Right cardiac atrium (tissue), 5 donors: ENCODE measurements at regions not wholly inside any gene's neighbourhood (a gene's known extent, or its start where the extent isn't known, plus 50 kb on each side); places are given as distances from the start of the nearest gene placed in this dataset.

Experiments
- ATAC-seq, 2 donors: fragments of 200-7000 bp; cut with Tn5 transposase; one replicate each; pipeline versions ENCODE4 v1.8.0 to v1.9.1; 2020; ENCODE audit warnings: moderate library complexity in 2 of 2, mild to moderate bottlenecking in 1 of 2
- DNase-seq, 3 donors: peaks; one replicate each; pipeline ENCODE4 v3.0.0-alpha.2; 2020
- H3K27ac ChIP-seq: one replicate; pipeline ENCODE4 v1.5.1; 2013; ENCODE audit warnings: mild to moderate bottlenecking, low read length, control low read depth, moderate library complexity
- H3K27me3 ChIP-seq: one replicate; pipeline ENCODE4 v1.6.1; 2013; ENCODE audit not compliant: control insufficient read depth, insufficient read depth
- H3K4me1 ChIP-seq: one replicate; pipeline ENCODE4 v1.6.1; 2013; ENCODE audit warnings: low read length; ENCODE audit not compliant: control insufficient read depth, insufficient read depth
- H3K4me3 ChIP-seq: one replicate; pipeline ENCODE4 v1.5.1; 2013; ENCODE audit warnings: low read length, control low read depth
- H3K9me3 ChIP-seq: one replicate; pipeline ENCODE4 v1.6.1; 2013; ENCODE audit warnings: low read length; ENCODE audit not compliant: control insufficient read depth
- WGBS: extraction: QIAGEN DNeasy Blood & Tissue Kit; methylation state at CpG from one replicate; pipeline ENCODE4 v1.1.7; 2013; 5-methylcytosine and 5-hydroxymethylcytosine counted together
- intact Hi-C, 4 donors: fragments of 100-400 bp; cut with DNase I; formaldehyde crosslinking; loops; one replicate each; pipeline versions ENCODE4 v1.11.0 to v1.14.0; 2022 to 2023
- donor health status: healthy with polysubstance abuse.
- donor health status: DM: no; HTN: yes; CAD: no.
- donor health status: DM: no; HTN: no; CAD: no.
- donor health status: DM: no; HTN: yes; CAD: no; lungs with severe emphysema.
- donor health status: DM: yes; HTN: yes; CAD: no.

- intact Hi-C loops = no loop called here
- Histone ChIP-seq H3K27me3 (no peaks in the 10 kb centered on the region), H3K4me1 (no peaks in the 10 kb centered on the region), H3K27ac (no peak overlapping the region), H3K4me3 (no peak overlapping the region), H3K9me3 (no peaks in the 10 kb centered on the region)
- WGBS = 17% methylated on average over 7 of the region's 7 CpGs
- DNase-seq (no peak), ATAC-seq (no peak)
These were observed 683.4 kb upstream of the FSHR start for GRCh38 chr2:49837561-49838293.

GRCh38 chr2:49836017-49836416 is 681.7 kb upstream of the FSHR start:
- H3K27ac ChIP-seq = no peak overlapping the region
- H3K27me3 ChIP-seq = no peaks in the 10 kb centered on the region
- H3K4me1 ChIP-seq = no peaks in the 10 kb centered on the region
- no peak overlapping the region for H3K4me3 ChIP-seq
- H3K9me3 ChIP-seq = no peaks in the 10 kb centered on the region
- ATAC-seq = no peak
- DNase-seq = no peak
- WGBS = 82% methylated on average over 3 of the region's 3 CpGs
- intact Hi-C loops = no loop called here

- Histone ChIP-seq H3K27ac (no peak overlapping the region), H3K4me1 (no peaks in the 10 kb centered on the region), H3K9me3 (no peaks in the 10 kb centered on the region), H3K4me3 (no peak overlapping the region), H3K27me3 (no peaks in the 10 kb centered on the region)
- 74% methylated on average over 1 of the region's 1 CpG for WGBS
- DNase-seq (no peak), ATAC-seq (no peak)
- intact Hi-C loops = no loop called here
These were observed 680.1 kb upstream of the FSHR start for GRCh38 chr2:49834433-49834832.

- intact Hi-C loops = no loop called here
- no peak overlapping the region for H3K4me3 ChIP-seq
- no peaks in the 10 kb centered on the region for H3K27me3 ChIP-seq
- no peak overlapping the region for H3K27ac ChIP-seq
- DNase-seq = peak in 1 of 3 donors; percentile 31
- 41% methylated on average over 3 of the region's 3 CpGs for WGBS
- H3K4me1 ChIP-seq = no peaks in the 10 kb centered on the region
- ATAC-seq = peak; percentile 73 to 89
- H3K9me3 ChIP-seq = no peaks in the 10 kb centered on the region
These were observed 678.2 kb upstream of the FSHR start for GRCh38 chr2:49832555-49832954.

GRCh38 chr2:49831698-49832367 is 677.5 kb upstream of the FSHR start:
- no peaks in the 10 kb centered on the region for H3K27me3 ChIP-seq
- H3K27ac ChIP-seq = no peak overlapping the region
- 75% methylated on average over 14 of the region's 14 CpGs for WGBS
- intact Hi-C loops = no loop called here
- DNase-seq = peak in 1 of 3 donors; percentile 10
- ATAC-seq = no peak
- H3K4me1 ChIP-seq = no peaks in the 10 kb centered on the region
- H3K9me3 ChIP-seq = no peaks in the 10 kb centered on the region
- no peak overlapping the region for H3K4me3 ChIP-seq

GRCh38 chr2:49830846-49831245 is 676.5 kb upstream of the FSHR start:
- Histone ChIP-seq H3K4me1 (no peaks in the 10 kb centered on the region), H3K9me3 (no peaks in the 10 kb centered on the region), H3K4me3 (no peak overlapping the region), H3K27me3 (no peaks in the 10 kb centered on the region), H3K27ac (no peak overlapping the region)
- DNase-seq (no peak), ATAC-seq (no peak)
- intact Hi-C loops = no loop called here
- 76% methylated on average over 3 of the region's 3 CpGs for WGBS

- Histone ChIP-seq H3K4me1 (no peaks in the 10 kb centered on the region), H3K27me3 (no peaks in the 10 kb centered on the region), H3K4me3 (no peak overlapping the region), H3K27ac (no peak overlapping the region), H3K9me3 (no peaks in the 10 kb centered on the region)
- WGBS = 83% methylated on average over 5 of the region's 5 CpGs
- ATAC-seq (no peak), DNase-seq (no peak)
- intact Hi-C loops = no loop called here
These were observed 673.1 kb upstream of the FSHR start for GRCh38 chr2:49827366-49827765.

GRCh38 chr2:49813208-49813607 is 658.9 kb upstream of the FSHR start:
- 48% methylated on average over 1 of the region's 1 CpG for WGBS
- H3K27me3 ChIP-seq = no peaks in the 10 kb centered on the region
- H3K9me3 ChIP-seq = no peaks in the 10 kb centered on the region
- H3K27ac ChIP-seq = no peak overlapping the region
- no peaks in the 10 kb centered on the region for H3K4me1 ChIP-seq
- H3K4me3 ChIP-seq = no peak overlapping the region
- intact Hi-C loops = no loop called here
- DNase-seq (no peak), ATAC-seq (no peak)

- ATAC-seq (peak; percentile 79 to 90), DNase-seq (no peak)
- intact Hi-C loops = no loop called here
- no peaks in the 10 kb centered on the region for H3K9me3 ChIP-seq
- no peaks in the 10 kb centered on the region for H3K27me3 ChIP-seq
- no peaks in the 10 kb centered on the region for H3K4me1 ChIP-seq
- H3K27ac ChIP-seq = no peak overlapping the region
- H3K4me3 ChIP-seq = no peak overlapping the region
These were observed 658.4 kb upstream of the FSHR start for GRCh38 chr2:49812730-49813129.

GRCh38 chr2:49811502-49811901 is 657.2 kb upstream of the FSHR start:
- Histone ChIP-seq H3K4me1 (no peaks in the 10 kb centered on the region), H3K27me3 (no peaks in the 10 kb centered on the region), H3K27ac (no peak overlapping the region), H3K4me3 (no peak overlapping the region), H3K9me3 (no peaks in the 10 kb centered on the region)
- DNase-seq (no peak), ATAC-seq (no peak)
- intact Hi-C loops = no loop called here
- WGBS = 79% methylated on average over 4 of the region's 4 CpGs

- no peaks in the 10 kb centered on the region for H3K9me3 ChIP-seq
- intact Hi-C loops = no loop called here
- H3K27me3 ChIP-seq = no peaks in the 10 kb centered on the region
- no peak overlapping the region for H3K4me3 ChIP-seq
- H3K4me1 ChIP-seq = no peaks in the 10 kb centered on the region
- ATAC-seq (no peak), DNase-seq (no peak)
- H3K27ac ChIP-seq = no peak overlapping the region
These were observed 653.4 kb upstream of the FSHR start for GRCh38 chr2:49807689-49808088.
